GM19035 (cell line): ENCODE measurements at regions not wholly inside any gene's neighbourhood (a gene's known extent, or its start where the extent isn't known, plus 50 kb on each side); places are given as distances from the start of the nearest gene placed in this dataset.
"Not testable (repeated sequence)": the region's sequence is repeated elsewhere in the genome, so short reads cannot be mapped to it uniquely, and the experiment has no call there.

ENCODE experiments used
- ATAC-seq: cut with Tn5 transposase; IDR thresholded peaks from one replicate; pipeline ENCODE4 v1.9.1; 2021; ENCODE audit not compliant: unreplicated experiment

GRCh38 chr20:29762620-29763019 is 1494.8 kb upstream of the DEFB115 start:
- no peak for ATAC-seq

- ATAC-seq, result no peak
These were observed 1493.5 kb upstream of the DEFB115 start for GRCh38 chr20:29763821-29764511.

- not testable (repeated sequence) for ATAC-seq
These were observed 1492.4 kb upstream of the DEFB115 start for GRCh38 chr20:29764922-29765610.

GRCh38 chr20:29778033-29778432 is 1479.4 kb upstream of the DEFB115 start:
- ATAC-seq, result not testable (repeated sequence)

GRCh38 chr20:29781217-29781616 is 1476.2 kb upstream of the DEFB115 start:
- ATAC-seq, result not testable (repeated sequence)

- ATAC-seq, result not testable (repeated sequence)
These were observed 1475.6 kb upstream of the DEFB115 start for GRCh38 chr20:29781891-29782290.

- ATAC-seq, result not testable (repeated sequence)
These were observed 1470.0 kb upstream of the DEFB115 start for GRCh38 chr20:29787456-29787855.

- no peak for ATAC-seq
These were observed 1467.0 kb upstream of the DEFB115 start for GRCh38 chr20:29790510-29790909.

- not testable (repeated sequence) for ATAC-seq
These were observed 1426.0 kb upstream of the DEFB115 start for GRCh38 chr20:29831508-29831907.

- ATAC-seq, result not testable (repeated sequence)
These were observed 1389.5 kb upstream of the DEFB115 start for GRCh38 chr20:29868014-29868413.

GRCh38 chr20:29868688-29869087 is 1388.8 kb upstream of the DEFB115 start:
- ATAC-seq, result not testable (repeated sequence)

- not testable (repeated sequence) for ATAC-seq
These were observed 1385.6 kb upstream of the DEFB115 start for GRCh38 chr20:29871816-29872215.

GRCh38 chr20:29873946-29874345 is 1383.5 kb upstream of the DEFB115 start:
- no peak for ATAC-seq

GRCh38 chr20:29874476-29875202 is 1382.8 kb upstream of the DEFB115 start:
- no peak for ATAC-seq

- not testable (repeated sequence) for ATAC-seq
These were observed 1382.0 kb upstream of the DEFB115 start for GRCh38 chr20:29875321-29876083.

GRCh38 chr20:29876084-29876910 is 1381.2 kb upstream of the DEFB115 start:
- not testable (repeated sequence) for ATAC-seq

GRCh38 chr20:29876911-29877285 is 1380.6 kb upstream of the DEFB115 start:
- no peak for ATAC-seq

- ATAC-seq, result not testable (repeated sequence)
These were observed 1379.8 kb upstream of the DEFB115 start for GRCh38 chr20:29877411-29878280.

- ATAC-seq, result no peak
These were observed 1379.2 kb upstream of the DEFB115 start for GRCh38 chr20:29878281-29878741.
